Renal pelvis (tissue), 1 donor: ENCODE measurements at regions not wholly inside any gene's neighbourhood (a gene's known extent, or its start where the extent isn't known, plus 50 kb on each side); places are given as distances from the start of the nearest gene placed in this dataset.
"Not testable (repeated sequence)": the region's sequence is repeated elsewhere in the genome, so short reads cannot be mapped to it uniquely, and the experiment has no call there.

Experiments used
- DNase-seq: peaks from one replicate; pipeline ENCODE4 v3.0.0-alpha.2; 2013

- no peak for DNase-seq
Observed at GRCh38 chr10:124244256-124244877, 151.0 kb upstream of the CHST15 start.

DNA sequence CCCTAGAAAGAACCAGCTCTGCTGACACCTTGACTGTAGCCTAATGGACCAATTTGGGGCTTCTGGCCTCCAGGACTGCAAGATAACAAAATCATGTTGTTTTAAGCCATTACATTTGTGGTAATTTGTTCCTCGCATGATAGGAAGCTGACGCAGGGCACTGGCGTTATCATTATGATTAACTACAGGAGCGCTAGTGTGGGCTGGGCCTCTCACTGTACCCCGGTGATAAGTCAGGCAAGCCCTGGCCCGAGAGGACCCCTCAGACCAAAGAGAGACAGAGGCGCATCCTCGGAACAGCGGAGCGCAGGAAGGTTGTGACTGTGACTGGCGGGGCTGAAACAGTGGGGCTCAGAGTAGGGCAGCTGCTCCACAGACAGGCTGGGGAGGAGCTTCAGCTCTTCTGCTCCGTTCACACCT lies 150.3 kb upstream of the CHST15 start:
- DNase-seq = no peak

DNA sequence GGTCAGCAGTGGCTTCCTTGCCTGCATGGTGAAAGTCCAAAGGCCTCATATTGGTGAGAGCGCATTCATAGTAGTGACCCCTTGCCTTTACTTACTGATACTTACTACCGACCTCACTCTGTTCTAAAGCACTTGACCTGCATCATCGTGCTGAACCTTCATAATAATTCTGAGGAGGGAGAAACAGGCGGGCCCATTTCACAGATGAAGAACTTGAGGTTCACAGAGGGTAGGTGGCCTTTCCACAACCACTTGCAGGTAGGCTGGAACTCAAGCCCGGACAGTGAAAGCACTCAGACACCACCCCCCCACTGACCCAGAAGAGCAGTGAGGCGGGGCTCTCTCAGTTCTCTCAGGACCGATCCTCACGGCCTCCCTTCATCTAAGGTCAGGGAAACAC lies 149.4 kb upstream of the CHST15 start:
- no peak for DNase-seq

DNA sequence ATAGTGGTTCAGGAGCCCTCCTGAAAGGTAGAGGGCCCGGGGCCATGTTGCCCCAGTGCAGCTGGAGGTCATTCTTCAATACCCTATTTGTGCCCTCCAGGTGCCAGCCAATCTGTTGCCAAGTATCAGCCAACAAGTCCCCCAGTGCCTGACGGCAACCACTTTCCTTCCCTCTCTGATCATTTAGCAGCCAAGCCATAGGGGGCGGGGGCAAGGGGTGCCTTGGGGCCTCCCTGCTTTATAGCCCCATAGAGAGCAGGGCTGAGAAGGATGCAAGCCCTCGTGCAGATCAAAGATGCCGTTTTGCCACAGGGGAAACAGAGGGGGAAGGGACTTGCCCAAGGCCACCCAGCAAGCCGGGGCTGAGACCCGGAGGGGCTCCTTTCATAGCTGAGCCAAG lies 149.0 kb upstream of the CHST15 start:
- no peak for DNase-seq

GRCh38 chr10:124241510-124241909 lies 148.1 kb upstream of the CHST15 start:
- not testable (repeated sequence) for DNase-seq

DNA sequence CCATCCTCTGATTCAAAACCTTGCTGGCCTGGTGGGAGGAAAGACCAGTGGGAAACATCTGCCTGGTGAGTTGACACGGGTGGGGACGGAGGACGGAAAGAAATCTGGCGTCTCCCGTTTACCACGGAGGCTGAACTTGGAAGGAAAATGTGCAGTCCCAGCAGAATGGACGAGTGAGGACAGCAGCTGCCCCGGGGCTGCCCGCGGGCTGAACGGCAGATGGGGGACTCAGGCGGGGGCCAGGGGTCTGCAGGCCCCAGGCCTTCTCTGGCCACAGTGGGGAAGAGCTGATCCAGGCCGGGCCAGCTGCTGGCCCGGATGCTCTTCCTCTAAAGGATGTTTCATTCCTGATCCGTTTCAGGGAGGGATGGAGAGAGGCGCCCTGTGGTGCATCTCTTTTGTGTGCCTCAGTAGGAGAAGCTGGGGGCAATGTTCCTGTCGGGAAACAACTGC lies 147.5 kb upstream of the CHST15 start:
- no peak for DNase-seq

DNA sequence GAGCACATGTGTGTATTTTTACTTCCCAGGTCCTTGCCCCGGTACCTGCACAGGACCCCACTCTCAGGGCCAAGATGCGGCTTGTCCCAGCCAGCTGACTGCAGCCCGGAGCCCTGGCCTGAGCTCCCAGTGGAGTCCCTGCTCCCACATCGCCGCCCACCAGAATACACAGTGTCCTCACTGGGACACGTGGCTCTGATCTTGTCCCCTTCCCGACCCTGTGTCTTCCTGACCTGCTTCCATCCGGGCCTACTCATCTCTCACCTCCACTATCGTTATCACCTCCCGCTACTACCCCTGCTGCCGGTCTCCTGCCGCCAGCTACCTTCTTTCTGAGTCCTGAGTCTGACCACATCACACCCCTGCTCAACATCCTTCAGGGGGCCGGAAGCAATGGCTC lies 146.3 kb upstream of the CHST15 start:
- DNase-seq = no peak

GRCh38 chr10:124239134-124239533 lies 145.7 kb upstream of the CHST15 start:
- no peak for DNase-seq

GRCh38 chr10:124238367-124238766 lies 145.0 kb upstream of the CHST15 start:
- no peak for DNase-seq

GRCh38 chr10:124237282-124237961 lies 144.0 kb upstream of the CHST15 start:
- no peak for DNase-seq

GRCh38 chr10:124236816-124237215 lies 143.4 kb upstream of the CHST15 start:
- no peak for DNase-seq

GRCh38 chr10:124236136-124236535 lies 142.7 kb upstream of the CHST15 start:
- DNase-seq = no peak

DNA sequence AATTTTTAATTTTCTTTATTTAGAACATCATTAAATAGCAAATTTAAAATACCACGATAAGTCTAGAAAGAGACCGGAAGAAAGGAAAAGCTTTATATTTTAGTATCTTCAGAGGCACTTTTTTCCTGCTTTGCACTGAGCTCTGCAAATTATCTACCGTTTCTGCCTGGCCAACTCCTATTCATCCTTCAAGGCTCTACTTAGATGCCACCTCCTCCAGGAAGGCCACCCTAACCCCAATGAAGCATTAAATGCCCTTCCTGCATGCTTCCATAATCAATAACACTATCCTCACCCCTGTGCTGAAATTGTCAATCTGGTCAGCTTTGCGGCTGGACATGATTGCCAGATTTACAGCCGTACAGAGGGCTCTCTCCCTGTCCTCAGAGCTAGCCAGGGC lies 141.8 kb upstream of the CHST15 start:
- DNase-seq = no peak

GRCh38 chr10:124233546-124234138 lies 140.2 kb upstream of the CHST15 start:
- no peak for DNase-seq

- no peak for DNase-seq
Observed at GRCh38 chr10:124232686-124233545, 139.5 kb upstream of the CHST15 start.

DNA sequence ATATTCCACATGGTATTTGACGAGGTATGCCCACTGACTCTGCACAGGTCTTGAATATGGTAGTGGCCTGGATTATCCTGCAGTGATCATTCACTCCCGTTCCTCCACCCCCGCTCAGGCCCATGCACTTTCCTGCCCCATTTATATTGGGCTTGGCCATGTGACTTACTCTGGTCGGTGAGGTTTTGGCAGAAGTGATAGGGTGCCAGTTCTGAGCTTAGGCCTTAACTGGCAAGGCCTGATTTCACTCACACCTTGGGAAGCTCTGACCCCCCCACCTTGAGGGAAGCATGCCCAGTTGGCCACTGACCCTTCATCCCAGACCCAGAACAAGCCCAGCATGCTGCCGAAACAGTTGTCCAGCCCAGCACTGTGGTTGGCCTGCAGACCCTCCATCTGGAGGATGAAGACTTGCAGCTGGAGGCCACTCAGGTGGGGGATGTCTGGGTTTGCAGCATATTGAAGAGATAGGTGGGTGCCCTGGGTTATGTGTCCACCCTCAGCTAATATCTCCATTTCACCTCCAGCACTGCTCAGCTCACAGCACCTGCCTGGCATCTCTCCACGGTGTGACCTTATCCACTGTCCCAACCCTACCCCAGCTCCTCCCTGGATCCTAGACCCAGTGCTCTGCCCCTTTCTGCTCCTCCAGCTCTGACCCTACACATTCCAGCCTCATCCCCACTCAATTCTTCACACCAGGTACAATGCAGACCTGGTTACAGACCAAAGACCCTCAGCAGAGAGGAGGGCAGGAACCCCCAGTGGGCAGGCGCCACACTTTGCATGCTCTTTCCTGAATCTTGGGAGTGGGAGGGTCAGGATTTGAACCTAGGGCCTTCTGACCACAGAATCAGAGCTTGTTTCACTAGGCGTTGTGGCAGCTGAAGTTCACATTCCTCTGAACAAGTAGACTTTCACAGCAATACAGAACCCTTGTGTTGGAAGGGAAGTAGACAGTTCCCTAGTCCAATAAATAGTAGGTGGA lies 138.1 kb upstream of the CHST15 start:
- DNase-seq = no peak

GRCh38 chr10:124230635-124231167 lies 137.3 kb upstream of the CHST15 start:
- no peak for DNase-seq

DNA sequence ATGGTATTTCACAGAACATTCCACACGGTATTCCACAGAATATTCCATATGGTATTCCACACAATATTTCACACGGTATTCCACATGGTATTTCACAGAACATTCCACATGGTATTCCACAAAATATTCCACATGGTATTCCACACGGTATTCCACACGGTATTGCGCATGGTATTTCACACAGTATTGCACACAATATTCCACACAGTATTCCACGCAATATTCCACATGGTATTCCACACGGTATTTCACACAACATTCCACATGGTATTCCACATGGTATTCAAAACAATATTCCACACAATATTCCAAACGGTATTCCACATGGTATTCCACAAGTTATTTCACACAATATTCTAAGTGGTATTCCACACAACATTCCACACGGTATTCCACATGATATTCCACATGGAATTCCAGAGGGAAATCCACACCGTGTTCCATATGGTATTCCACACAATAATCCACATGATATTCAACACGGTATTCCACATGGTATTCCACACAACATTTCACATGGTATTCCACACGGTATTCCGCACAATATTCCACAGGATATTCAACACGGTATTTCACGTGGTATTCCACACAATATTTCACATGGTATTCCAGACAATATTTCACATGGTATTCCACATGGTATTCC lies 136.7 kb upstream of the CHST15 start:
- no peak for DNase-seq

DNA sequence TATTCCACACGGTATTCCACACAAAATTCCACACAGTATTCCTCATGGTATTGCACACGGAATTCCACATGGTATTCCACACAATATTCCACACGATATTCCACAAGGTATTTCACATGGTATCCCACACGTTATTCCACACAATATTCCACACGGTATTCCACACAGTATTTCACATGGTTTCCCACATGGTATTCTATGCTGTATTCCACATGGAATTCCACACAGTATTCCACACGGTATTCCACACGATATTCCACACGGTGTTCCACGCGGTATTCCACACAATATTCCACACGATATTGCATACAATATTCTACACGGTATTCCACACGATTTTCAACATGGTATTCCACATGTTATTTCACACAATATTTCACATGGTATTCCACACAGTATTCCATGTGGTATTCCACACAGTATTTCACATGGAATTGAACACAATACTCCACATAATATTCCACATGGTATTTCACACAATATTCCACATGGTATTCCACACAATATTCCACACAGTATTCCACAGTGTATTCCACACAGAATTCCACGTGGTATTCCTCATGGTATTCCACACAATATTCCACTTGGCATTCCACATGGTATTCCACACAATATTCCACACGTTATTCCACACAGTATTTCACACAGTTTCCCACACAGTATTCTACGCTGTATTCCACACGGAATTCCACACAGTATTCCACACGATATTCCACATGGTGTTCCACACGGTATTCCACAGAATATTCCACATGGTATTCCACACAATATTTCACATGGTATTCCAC lies 136.0 kb upstream of the CHST15 start:
- no peak for DNase-seq

DNA sequence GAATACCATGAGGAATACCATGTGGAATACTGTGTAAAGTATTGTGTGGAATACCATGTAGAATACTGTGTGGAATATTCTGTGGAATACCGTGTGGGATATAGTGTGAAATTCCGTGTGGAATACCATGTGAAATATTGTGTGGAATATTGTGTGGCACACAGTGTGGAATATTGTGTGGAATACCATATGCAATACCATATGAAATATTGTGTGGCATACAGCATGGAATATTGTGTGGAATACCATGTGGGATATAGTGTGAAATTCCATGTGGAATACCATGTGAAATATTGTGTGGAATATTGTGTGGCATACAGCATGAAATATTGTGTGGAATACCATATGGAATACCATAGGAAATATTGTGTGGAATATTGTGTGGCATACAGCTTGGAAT lies 135.1 kb upstream of the CHST15 start:
- no peak for DNase-seq
